GM12875 (cell line): ENCODE measurements at regions not wholly inside any gene's neighbourhood (a gene's known extent, or its start where the extent isn't known, plus 50 kb on each side); places are given as distances from the start of the nearest gene placed in this dataset.

Experiments
- H3K4me3 ChIP-seq: one replicate; pipeline ENCODE4 v1.5.1; 2011; ENCODE audit warnings: low read depth, low read length, control low read depth
- CTCF ChIP-seq: IDR thresholded peaks from 2 replicates; pipeline ENCODE4 v1.5.1; 2011; ENCODE audit warnings: low read depth, mild to moderate bottlenecking, control low read depth, inconsistent platforms, low read length, moderate library complexity, borderline replicate concordance; ENCODE audit not compliant: insufficient read depth

GRCh38 chr10:3682745-3683144 is 102.3 kb downstream of the KLF6 start:
- no peak overlapping the region for H3K4me3 ChIP-seq
- TF ChIP-seq CTCF = no peak

GRCh38 chr10:3681642-3682554 is 103.1 kb downstream of the KLF6 start:
- H3K4me3 ChIP-seq = no peak overlapping the region
- no peak for TF ChIP-seq CTCF

- H3K4me3 ChIP-seq = no peak overlapping the region
- no peak for TF ChIP-seq CTCF
These were observed 104.9 kb downstream of the KLF6 start for GRCh38 chr10:3679950-3680629.

- TF ChIP-seq CTCF = no peak
- H3K4me3 ChIP-seq = no peak overlapping the region
These were observed 106.3 kb downstream of the KLF6 start for GRCh38 chr10:3678629-3679227.

GRCh38 chr10:3676564-3676963 is 108.4 kb downstream of the KLF6 start:
- H3K4me3 ChIP-seq = no peak overlapping the region
- TF ChIP-seq CTCF = no peak

GRCh38 chr10:3672220-3672619 is 112.8 kb downstream of the KLF6 start:
- TF ChIP-seq CTCF = no peak
- H3K4me3 ChIP-seq = no peak overlapping the region
